ENCODE measurements at regions not wholly inside any gene's neighbourhood (a gene's known extent, or its start where the extent isn't known, plus 50 kb on each side); places are given as distances from the start of the nearest gene placed in this dataset.
"Not testable (repeated sequence)": the region's sequence is repeated elsewhere in the genome, so short reads cannot be mapped to it uniquely, and the experiment has no call there.

DNA sequence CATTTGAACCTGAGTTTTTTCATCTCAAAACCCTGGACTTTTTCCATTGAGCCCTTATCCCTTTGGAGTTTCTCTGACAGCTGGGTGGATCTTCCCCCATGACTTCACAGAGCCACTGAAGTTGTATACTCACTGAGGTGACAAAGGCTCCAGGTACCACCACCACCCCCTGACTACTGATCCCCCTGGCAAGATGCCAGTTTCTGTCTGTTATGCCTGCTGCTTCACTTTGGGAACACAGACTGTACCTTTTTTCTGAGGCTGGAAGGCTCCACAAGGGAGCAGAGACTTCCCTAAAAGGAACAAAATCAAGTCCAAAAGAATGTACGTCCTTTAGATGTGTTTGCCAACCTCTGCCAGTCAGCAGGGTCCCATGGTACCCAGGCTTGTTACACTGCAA, 160.3 kb upstream of the JADE1 start:
- no peak for DNase-seq

DNA sequence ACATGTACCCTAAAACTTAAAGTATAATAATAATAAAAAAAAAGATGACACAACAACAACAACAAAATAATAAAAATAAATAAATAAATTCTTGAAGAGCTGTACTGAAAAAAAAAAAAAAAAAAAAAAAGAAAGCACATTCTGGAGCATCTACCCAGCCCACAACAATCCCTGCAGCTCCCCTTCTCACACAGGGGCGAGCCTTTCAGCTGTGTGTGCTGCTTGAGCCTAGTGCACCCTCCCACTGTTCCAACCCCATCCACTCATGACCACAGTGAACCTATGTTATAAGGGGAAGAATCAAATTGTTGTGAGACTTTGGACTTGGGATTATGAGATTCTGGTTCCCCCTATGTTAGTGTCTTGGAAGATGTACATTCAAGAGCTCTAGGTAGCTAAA, 161.5 kb upstream of the JADE1 start:
- no peak for DNase-seq

DNA sequence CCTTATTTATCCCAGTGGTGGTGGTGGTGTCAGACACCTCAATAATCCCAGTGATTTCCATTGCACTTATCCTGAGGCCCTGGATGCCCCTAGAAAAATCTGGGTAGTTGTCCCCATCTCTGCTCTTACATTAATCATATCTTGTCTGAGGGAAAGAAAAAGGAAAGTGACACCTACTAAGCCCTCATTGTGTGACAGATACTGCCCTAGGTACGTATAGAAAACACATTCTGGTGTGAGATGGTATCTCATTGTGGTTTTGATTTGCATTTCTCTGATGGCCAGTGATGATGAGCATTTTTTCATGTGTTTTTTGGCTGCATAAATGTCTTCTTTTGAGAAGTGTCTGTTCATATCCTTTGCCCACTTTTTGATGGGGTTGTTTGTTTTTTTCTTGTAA, 162.6 kb upstream of the JADE1 start:
- not testable (repeated sequence) for DNase-seq

DNA sequence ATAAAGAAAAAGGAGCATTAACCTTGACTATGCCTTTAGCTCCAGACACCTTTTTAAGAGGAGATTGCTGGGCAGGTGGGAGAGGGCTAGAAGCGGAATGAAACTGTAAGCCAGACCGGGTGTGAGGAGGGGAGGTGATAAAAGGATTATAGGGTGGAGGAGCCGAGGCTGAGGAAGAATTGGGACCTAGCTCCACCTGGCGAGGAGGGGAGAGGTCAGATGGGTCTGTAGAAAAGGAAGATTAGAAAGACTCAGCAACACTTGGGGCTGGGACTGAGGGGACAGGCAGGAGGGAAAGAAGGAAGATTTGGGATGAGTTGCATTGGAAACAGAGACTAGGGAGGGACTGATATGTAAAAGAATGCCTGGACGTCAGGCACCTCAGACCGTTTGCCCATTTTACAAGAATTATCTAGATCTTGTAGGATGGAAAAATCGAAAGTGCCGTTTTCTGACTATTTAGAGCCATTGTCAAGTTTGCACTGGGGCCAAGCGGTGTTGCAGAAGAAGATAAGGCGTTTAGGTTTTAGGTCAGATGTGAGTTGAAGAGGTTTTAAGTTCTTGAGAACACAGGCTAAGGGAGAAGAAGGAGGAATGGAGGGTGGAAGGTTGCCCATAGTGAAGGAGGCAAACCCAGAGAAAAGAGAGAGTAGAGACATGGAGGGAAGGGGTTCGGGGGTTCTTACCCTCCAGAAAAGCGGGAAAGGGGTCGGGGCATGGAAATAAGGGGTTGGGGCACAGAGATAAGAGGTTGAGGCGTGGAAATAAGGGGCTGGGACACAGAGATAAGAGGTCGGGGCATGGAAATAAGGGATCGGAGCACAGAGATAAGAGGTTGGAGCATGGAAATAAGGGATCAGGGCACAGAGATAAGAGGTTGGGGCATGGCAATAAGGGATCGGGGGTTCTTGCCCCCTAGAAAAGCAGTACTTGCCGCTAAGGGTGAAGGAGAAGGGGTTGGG, 164.5 kb upstream of the JADE1 start:
- not testable (repeated sequence) for DNase-seq

DNA sequence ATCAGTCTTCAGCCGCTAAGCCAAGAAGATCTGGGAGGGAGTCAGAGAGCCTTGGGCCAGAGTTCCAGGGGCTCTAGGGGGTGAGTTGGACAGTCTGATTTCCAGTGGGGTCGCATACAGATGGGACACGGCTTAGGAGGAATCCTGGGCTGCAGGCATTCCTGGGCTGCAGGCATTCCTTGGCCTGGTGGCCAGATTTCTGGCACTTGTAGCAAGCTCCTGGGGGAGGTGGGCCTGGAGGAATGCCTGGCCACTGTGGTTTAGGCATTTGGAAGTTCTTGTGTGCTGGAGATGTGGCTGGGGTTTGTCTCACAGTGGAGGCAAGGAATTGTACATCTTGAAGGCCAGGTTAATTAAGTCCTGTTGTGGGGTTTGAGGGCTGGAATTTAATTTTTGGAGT, 165.4 kb upstream of the JADE1 start:
- not testable (repeated sequence) for DNase-seq

DNA sequence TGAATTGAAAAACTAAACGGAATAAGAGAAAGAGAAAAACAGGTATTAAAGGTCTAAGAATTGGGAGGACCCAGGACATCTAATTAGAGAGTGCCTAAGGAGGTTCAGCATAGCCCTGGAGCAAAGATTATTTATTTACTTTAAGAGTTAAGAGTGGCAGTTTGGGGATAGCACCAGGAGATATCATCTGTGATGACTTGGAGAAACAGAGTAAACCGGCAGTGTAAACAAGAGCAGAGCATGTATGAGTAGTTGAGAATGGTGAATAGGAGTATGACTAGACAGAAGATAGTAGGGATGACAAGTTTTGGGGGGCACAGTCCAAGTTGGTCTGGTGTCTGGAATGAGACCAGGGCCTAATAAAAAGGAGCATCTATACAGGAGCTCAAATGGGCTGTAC, 167.9 kb upstream of the JADE1 start:
- not testable (repeated sequence) for DNase-seq

DNA sequence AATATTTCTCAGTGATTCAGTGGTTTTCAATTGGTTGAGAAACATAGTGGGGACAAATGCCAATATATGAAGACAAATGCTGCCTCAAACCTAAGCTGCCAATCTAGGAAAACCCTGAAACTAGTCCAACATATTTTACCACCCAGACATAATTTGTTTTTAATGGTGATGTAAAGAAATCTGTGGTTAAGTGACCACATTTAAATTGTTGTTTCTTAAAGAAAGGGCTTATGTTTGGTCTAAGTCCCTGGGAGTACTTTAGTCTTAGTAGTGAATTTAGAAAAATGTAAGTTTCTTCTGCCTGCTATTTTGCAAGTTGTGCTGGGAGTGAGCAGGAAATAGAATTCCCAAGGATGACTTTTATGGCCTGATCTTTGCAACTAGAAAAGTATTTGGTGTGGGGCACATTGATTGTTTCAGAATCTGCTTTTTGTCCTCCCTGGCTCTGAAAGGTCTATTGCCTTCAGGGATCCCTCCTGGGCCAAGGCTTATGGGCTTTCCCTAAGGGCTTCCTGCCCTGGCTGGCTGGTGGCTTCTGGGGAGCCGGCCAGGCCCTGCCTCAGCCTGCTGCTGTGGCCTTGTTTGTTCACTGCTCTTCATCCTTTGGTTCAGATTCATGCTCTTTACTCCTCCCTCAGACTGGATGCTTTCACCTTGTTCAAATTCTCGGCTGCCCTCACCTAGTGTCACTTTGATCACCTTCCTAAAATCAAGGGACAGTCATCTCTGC, 169.8 kb upstream of the JADE1 start:
- DNase-seq = no peak

DNA sequence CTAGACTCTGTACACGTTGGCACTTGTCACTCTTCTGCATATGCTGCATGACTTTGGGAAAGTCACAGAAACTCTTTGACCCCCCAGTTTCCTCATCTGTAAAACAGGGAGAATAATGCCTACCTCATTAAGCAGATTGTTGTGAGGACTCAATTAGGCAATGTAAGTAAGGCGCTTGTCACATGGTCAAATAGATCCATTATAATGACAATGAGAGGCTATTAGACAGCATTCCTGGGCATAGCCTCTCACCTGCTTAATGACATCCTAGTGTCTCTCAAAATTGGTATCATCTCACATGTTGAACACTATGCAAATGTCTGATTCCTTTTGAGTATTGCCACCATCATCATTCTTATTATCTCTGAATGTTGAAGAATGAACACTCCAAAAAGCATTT, 172.6 kb upstream of the JADE1 start:
- DNase-seq = no peak

DNA sequence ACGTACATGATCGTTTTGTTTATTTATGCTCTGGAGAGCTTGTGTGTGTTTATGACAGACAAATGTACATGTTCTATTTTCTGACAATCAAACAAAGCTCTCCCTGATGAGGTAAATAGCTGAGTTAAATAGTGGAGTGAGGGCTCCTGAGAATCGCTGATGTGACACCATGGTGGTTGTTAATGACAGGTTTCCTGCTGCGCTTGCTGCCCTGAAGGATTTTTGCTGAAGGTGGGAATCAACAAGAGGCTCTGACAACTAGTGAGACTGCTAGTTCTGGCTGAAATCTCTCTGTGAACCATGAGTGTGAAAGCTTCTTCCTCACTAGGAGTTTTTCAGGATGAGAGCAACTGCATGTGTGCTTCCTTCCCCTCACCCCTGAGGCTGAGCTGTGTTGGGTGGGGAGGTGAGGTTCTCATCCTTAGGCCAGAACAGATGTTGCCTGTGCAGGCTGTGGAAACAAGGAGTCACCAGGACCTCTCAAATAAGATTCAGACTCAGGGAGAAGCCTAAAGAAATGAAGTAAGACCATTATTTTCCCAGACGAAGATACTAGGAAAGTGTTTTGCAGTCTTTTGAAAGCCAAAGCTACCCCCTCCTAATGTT, 173.4 kb upstream of the JADE1 start:
- no peak for DNase-seq

DNA sequence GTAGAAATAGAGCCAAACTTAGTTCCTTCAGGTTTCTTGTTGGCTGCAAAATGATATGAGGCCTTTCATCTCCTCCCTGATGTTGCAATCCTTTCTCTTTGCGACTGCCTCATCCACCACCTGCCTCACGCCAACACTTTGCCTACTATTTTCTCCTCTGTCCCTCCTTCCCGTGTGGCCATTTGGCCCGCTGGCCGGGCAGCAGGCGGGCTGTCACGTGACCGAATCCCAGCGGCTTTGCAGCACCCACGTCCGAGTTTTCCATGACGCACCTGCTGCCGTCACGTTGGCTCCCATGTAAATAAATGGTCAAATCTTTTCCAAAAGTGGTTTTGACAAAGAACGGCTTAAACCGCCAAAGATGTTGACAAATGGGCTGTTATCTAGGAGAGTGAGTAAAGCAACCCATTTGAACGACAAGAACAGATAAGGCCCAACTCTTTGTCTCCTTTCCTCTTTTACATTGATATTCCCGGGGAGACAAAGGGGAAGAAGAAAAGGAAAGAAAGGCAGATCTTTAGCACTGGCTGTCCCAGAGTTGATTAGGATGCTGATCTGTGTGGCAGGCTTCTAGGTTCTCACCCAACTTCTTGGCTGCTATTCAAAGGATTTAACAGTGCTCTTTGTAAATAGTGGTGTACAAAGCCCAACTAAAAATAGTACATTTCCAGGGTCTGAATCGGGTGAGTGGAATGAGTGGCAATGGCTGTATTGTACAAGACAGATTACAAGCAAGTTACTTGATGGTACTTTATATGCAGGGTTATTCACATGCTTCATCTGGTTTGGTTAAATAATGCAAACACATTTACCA, 174.2 kb upstream of the JADE1 start:
- peak; percentile 50 to 57 for DNase-seq

DNA sequence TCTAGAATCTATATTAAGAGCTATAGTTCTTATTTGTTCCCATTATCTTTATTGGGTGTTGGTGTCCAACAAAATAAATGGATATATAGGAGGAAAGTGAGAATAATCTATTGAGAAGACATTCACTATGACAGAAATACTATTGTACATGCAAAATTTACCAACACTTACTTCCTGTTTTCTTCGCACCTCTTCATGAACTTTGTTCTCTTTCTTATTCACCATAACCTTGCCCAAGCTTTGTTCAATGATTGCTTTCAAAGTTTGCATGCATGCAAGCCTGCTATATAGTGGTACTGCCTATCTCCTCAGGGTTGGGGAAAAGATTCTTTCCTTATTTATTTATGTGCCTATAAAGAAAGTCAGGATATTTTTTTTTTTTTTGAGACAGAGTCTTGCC, 176.4 kb upstream of the JADE1 start:
- no peak for DNase-seq

DNA sequence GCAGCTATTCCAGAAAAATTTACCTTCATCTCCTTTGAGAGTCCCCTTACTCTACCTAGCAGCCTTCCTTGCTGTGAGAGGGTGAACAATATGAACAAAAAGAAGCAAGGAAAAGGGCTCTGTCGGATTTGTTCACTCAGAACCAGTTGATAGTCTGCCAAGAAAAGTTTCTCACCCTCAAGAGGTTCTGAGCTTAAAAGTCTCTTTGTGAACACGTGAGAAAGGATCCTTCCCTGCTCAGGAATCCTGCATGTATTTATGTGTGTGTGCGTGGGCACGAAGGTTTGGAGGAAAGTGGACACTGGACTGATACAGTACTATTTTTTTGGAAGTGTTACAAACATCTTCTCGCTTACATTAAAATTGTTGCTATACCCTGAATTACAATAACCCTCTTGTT, 178.6 kb upstream of the JADE1 start:
- peak in 1 of 2 donors; percentile 17 for DNase-seq

DNA sequence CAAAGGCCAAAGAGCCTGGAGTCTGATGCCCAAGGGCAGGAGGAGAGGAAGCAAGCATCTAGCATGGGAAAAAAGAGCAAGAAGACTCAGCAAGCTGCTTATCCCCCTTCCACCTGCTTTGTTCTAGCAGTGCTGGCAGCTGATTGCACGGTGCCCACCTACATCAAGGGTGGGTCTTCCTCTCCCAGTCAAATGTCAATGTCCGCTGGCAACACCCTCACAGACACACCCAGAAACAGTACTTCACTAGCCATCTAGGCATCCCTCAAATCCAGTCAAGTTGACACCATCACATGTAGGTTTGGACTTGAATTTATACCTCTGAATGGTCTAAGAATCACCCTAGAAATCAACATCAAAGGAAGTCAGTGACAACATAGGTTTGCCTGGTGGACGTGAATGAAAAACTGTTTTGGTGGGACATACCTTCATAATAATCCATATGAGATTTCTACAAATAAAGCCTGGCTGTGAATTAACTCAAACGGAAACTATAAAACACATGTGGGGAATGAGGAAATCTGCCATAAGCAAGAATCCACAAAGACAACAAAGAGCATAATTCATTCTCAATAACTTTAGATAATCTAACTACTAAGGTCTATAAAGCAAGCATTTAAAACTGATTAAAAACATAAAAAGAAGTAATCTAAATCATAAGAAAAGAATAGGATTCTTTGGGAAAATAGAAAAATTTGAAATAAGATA, 185.8 kb upstream of the JADE1 start:
- DNase-seq = no peak

DNA sequence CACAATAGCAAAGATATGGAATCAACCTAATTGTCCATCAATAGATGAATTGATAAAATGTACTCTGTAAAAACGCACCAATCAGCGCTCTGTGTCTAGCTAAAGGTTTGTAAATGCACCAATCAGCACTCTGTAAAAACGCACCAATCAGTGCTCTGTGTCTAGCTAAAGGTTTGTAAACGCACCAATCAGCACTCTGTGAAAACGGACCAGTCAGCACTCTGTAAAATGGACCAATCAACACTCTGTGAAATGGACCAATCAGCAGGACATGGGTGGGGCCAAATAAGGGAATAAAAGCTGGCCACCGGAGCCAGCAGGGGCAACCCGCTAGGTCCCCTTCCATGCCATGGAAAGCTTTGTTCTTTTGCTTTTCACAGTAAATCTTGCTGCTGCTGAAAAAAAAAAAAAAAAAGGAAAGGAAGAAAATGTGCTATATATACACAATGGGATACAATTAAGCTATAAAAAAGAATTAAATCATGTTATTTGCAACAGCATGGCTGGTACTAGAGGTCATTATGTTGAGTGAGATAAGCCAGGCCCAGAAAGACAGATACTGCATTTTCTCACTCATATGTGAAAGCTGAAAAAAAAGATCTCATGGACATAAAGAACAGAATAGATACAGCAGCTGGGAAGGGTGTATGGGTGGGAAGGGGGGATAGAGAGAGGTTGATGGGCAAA, 189.1 kb upstream of the JADE1 start:
- not testable (repeated sequence) for DNase-seq

DNA sequence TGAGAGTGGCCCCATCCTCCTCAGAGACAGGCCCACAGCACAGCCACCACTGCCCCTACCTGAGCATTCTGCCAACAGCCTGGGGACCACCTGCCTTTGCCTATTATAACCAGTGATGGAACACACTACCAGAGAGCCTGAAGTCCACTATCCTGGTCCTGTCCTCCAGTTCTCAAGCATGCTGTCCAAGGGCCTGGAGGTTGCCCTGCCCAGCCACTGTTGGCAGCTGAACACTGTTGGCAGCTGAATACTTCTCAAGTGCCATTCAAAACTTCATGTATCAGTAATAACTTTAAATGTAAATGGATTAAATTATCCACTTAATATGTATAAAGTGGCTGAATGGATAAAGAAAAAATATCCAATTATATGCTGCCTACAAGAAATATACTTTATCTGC, 194.3 kb upstream of the JADE1 start:
- DNase-seq = no peak

DNA sequence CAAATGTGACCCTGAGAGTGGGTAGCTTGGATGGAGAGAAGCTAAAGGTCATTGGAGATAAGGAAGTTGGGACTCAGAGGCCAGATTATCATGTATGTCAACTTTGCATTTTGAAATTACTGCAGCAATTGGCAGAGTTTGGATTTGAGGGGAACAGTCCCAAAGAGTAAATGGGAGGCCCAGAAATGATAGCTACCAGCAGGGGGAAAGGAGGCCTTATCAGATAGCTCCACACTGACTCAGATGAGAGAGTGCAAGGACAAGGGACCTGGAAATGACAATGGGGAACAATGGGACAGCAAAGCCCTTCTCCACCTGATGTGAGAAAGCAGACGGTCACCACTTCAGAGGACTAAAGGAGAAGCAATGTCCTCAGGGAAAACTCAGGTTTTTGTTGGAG, 201.5 kb upstream of the JADE1 start:
- DNase-seq = no peak

DNA sequence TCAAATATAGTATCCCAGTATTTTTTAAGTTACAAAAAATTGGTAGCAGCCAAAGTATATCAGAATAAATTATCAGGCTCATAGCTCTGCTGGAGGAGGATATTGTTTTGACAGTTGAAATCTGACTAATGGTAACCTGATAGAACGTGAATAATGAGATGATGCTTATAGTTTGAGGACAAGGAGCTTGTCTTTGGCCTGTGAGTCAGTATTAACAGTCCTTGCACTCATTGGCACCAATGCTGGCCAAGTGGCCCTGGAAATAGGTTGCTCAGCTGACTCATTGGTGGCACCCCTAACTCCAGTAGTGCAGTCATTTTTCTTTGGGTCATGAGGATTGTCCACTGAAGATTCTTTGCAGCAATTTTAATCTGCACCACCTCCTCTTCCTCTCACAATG, 203.3 kb upstream of the JADE1 start:
- no peak for DNase-seq

DNA sequence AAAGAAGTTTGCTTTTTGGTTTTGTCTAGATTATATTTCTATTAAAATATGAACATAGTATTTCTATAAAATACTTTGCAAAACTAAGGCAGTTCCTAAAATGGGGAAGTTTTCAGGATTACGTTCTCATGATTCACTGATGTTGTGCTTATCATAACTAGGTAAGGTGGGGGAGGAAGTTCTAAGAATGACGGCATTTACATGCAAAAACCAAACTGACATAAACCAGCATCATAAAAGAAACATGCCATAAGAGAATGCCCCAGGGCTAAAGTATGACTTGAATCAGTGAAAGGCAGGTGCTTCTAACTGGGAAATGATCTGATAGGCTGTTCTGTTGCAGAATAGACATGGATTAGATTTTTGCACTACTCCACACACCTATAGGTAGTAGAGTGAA, 204.7 kb upstream of the JADE1 start:
- DNase-seq = no peak

DNA sequence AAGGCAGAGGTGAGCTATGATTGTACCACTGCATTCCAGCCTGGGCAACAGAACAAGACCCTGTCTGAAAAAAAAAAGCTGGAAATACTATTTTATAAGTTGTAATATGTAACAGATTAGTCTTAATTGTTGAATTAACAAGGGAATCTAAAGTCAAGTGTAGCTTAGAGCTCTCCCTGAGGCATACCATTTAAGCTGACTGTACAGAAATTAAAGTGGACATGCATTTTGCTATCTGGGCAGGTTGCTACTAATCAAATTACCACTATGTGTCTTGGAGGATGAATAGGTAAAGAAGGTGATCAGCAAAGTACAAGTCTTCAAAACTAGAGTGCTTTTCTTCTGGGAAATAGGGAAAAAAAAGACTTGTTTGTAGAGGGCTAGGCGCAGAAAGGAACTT, 205.3 kb upstream of the JADE1 start:
- no peak for DNase-seq

DNA sequence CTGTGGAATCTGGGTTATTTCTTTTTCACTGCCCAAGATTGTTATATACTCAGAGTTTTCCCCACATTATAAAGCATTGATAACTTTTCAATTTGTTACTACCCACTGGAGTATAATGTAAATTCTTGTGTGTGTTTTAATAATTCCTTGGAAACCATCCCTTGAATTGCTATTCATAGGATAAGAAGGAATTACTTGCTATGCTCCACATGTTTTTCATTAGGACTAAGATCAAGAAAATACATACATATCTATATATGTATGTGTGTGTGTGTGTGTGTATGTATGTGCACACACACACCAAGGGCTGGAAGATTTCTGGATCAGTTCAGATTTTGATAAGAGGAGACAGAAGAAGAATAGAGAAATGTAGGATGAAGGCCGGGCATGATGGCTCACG, 206.4 kb upstream of the JADE1 start:
- no peak for DNase-seq
